Gastrocnemius medialis (tissue), 4 donors: ENCODE measurements at regions not wholly inside any gene's neighbourhood (a gene's known extent, or its start where the extent isn't known, plus 50 kb on each side); places are given as distances from the start of the nearest gene placed in this dataset.

Source experiments
- CTCF ChIP-seq, 5 experiments: fragments of 450-650 bp in 3 of 5; fragments of 200-600 bp in 2 of 5; sonication (generic) in 2 of 5; IDR thresholded peaks in 4 of 5; conservative IDR thresholded peaks in 1 of 5; 1 replicate in 4 of 5; 2 replicates in 1 of 5; pipeline ENCODE4 v1.5.1; 2016 to 2019; ENCODE audit warnings: antibody characterized with exemption in 5 of 5, mild to moderate bottlenecking in 3 of 5, moderate library complexity in 3 of 5
- POLR2A ChIP-seq, 2 donors: fragments of 450-650 bp; IDR thresholded peaks; one replicate each; pipeline ENCODE4 v1.6.1; 2017; ENCODE audit warnings: antibody characterized with exemption in 2 of 2, mild to moderate bottlenecking in 2 of 2, moderate library complexity in 2 of 2

DNA sequence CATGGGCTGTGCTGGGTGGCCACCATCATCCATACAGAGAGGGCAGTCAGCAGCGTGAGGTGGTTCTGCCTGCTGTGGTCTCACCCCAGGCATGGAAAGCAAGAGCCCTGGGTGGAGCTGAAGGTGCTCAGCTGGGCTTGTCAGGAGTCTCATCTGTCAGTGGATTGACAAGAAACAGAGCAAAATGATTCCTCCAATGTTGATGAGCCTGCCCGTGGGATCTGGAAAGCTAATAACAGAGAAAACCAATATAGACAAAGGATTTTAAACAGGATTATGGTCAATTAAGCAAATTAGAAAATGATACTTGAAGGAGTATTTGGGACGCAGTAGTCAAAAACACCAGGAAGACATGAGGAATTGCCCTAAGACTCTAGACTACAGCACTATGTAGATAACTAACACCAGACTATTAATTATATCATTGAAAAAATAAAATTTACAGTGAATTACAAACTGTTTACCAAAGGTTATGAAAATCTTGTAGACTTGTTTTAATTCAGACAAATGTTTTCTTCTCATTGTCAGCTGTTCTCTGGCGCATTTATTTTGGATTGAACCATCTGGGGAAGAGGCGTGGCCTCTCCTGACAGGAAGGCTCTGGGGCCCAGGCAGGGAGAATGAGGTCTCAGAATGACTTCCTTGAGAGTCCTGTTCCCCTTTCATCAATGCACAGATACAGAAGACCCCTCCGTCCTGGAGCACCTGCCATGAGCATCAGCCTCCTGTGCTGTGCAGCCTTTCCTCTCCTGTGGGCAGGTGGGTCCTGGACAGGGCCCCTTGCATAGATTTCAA lies 211.2 kb upstream of the PRSS58 start:
- TF ChIP-seq CTCF (IDR thresholded peaks at IDR 0.05 in 4 of 5, conservative IDR thresholded peaks at IDR 0.05 in 1 of 5), result no peak
- no peak for TF ChIP-seq POLR2A (IDR thresholded peaks at IDR 0.05)
